HG03095 (cell line): ENCODE measurements at regions not wholly inside any gene's neighbourhood (a gene's known extent, or its start where the extent isn't known, plus 50 kb on each side); places are given as distances from the start of the nearest gene placed in this dataset.

Source experiments
- ATAC-seq: cut with Tn5 transposase; IDR thresholded peaks from one replicate; pipeline ENCODE4 v1.9.1; 2021; ENCODE audit warnings: moderate library complexity; ENCODE audit not compliant: unreplicated experiment

GRCh38 chr12:19855851-19856250 lies 416.6 kb downstream of the AEBP2 start:
- no peak for ATAC-seq

DNA sequence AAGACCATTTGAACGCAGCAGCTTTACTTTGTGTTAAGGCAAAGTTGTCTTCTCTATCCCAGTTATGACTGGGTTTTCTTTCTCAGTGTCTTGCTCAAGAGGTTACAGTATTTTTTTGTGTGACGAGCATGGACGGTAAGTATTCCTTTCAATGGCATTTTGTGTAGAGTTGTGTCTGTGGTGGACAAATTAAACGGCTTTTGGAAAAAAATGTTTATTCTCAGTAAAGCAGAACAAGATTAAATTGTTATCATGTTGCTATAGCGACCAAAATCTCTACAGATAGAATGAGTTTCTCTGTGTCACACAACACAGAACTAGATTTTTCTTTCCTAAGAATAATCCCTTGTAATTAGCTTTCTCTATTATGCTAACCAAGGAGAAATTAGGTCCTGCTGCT lies 417.1 kb downstream of the AEBP2 start:
- ATAC-seq = no peak

DNA sequence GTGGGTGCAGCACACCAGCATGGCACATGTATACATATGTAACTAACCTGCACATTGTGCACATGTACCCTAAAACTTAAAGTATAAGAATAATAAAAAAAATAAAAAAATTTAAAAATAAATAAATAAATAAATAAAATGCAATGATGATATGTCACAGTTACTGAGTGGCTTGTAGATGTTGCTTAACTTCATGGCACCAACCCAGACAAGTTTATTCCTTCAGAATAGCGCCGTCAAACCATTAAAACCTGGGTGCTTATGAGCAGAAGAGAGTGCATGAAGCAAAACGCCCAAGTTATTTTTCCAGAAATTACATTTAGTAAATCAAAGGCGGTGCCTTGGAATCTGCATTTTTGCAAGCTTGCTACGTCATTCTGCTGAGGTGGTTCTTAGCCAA lies 417.9 kb downstream of the AEBP2 start:
- no peak for ATAC-seq

GRCh38 chr12:19867151-19867550 lies 427.9 kb downstream of the AEBP2 start:
- no peak for ATAC-seq

GRCh38 chr12:19867970-19868369 lies 428.7 kb downstream of the AEBP2 start:
- ATAC-seq = no peak

DNA sequence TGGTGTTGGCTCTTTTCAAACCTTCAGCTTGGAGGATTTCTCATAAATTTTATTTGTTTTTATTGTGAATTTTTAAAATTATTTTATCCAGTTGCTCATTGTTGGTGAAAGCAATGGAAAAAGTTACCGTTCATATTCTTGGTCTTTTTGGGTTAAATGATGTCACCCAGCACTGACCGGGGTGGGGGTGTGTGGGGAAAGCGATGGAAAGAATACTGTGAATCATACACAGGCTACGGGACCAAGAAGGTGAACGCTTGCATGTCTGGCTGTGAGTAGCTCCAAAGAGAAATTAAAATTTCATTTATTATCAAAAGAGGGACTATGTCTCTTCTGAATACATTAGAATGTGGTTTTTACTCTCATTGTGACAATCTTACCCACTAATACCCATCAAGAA lies 430.1 kb downstream of the AEBP2 start:
- ATAC-seq = no peak

- no peak for ATAC-seq
These were observed 433.6 kb downstream of the AEBP2 start for GRCh38 chr12:19872621-19873540.

- ATAC-seq = no peak
These were observed 440.8 kb downstream of the AEBP2 start for GRCh38 chr12:19880076-19880475.

DNA sequence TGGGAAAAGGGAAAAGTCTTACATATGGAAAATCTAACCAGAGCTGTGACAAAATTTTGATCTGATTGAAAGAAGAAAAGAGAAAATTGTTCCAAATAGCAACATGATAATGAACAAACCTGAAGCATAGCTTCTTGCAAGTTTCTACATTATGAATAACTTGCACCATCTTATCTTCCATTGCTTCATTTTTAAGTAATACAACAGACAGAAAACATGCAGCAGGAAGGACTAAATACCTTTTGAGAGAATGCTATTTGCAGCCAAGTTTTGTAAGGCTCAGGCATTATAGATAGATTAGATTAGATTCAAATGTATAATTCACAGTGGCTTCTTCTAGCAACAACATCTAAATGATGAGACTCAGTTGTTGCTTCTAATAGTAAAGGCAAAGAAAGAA lies 441.4 kb downstream of the AEBP2 start:
- no peak for ATAC-seq

- ATAC-seq = no peak
These were observed 443.1 kb downstream of the AEBP2 start for GRCh38 chr12:19882346-19882745.

- no peak for ATAC-seq
These were observed 444.8 kb downstream of the AEBP2 start for GRCh38 chr12:19884021-19884492.

- no peak for ATAC-seq
These were observed 446.0 kb downstream of the AEBP2 start for GRCh38 chr12:19885093-19885812.

DNA sequence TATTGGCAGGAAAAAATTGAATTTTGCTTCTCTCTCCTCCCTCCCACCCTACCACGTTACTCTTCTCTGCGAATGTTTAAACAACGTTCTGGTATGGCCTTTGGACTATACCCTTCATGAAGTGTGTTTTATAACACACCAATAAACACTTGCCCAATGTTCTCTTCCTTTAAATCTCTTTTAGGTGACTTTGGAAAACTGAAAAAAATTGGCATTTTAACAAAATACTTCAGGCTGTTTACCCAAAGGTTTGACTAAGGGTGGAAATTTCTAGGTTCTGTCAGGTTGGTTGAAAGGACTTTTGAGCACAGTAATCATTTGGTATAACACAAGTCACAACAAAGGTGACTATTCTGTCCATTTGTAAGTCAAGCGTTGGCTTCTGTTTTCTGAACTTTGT lies 446.8 kb downstream of the AEBP2 start:
- no peak for ATAC-seq

GRCh38 chr12:19886639-19887064 lies 447.4 kb downstream of the AEBP2 start:
- ATAC-seq = no peak

- ATAC-seq = no peak
These were observed 450.7 kb downstream of the AEBP2 start for GRCh38 chr12:19890024-19890423.

GRCh38 chr12:19891936-19892591 lies 452.8 kb downstream of the AEBP2 start:
- ATAC-seq = no peak

DNA sequence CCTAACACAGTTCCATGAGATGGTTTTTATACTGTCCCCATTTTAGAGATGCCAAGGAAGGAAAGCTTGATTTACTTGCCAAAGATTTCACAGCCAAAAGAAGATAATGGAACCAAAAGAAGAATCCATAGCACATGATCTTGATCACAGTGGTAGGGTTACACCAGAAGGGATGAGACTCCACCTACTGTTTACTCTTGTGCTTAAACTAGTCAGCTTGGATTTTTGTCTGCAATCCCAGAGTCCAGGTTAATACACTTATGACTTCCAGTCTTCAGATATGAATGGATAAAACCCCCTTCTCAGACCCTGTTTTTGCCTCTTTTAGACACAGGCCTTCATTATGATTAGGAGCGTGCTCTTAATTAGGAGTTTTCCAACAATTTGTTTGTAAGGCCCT lies 454.2 kb downstream of the AEBP2 start:
- no peak for ATAC-seq

DNA sequence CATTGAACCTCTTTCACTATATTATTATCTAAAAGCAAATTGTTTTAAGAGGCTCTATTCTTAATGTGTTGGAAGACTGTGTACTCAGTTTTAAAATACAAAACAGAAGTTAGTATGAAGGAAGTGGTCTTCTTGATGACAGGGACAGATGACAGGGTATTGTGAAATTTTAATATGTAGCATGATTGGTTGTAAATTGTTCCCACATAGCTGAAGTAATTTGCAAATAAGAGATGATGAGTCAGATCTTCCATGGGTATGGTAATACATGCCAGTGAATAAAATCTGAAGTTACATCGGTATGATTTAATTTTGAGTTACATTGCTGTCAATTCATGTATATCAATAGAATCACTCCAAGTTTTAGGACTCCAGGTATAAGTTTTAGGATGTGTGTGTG lies 454.8 kb downstream of the AEBP2 start:
- no peak for ATAC-seq

- ATAC-seq = peak; percentile 91
These were observed 455.5 kb downstream of the AEBP2 start for GRCh38 chr12:19894803-19895202.

DNA sequence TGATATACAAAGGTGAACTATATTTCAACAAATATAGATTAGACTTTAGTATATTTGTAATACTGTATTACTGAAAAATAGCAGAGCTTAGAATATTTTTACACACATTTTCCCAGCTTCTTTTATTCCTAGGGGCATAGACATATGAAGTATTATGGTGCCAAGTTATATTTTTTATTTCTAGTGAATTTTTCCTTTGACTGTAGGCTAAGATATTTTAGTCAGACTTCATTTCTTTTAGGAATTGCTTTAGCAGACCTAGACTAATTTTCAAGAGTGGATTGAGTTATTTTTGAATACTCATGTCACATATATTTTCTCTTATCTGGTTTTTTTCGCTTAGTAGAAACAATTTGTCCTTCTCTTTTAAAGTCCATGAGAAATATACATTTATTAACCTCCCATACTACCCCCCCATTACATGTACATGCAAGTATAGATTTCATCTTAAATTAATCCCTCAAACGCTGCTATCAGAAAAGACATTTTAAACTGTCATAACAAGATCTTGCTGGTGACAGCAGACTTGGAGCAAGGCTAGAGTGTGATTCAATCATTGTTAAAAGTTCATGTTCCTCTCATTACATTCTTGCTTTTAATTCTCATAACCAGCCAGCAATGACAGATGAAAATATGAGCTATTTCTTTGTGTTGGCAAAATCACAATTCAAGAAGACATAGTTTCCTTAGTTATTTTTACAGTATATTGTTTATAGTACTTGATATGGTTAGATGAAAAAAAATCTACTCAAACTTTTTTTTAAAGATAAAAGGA lies 456.1 kb downstream of the AEBP2 start:
- no peak for ATAC-seq

DNA sequence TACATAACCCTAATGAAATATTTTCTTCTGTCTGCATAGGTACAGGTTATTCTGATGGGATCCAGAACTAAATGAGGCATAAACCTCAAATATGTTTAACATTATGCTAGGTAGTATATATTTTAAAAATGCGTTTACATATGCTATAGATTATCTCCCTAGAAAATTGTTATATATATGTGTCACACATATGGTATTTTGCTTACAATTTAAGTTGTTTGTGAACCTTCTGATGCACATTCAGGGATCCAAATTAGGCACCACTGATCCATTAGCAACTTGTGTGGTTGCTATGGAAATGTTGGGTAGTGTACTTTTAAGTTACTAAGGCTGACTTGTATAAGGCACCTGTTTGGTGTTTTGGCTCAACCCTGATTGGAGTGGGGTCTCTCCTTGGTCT lies 456.7 kb downstream of the AEBP2 start:
- ATAC-seq = no peak
